CD14-positive monocyte (primary cell): ENCODE measurements at regions not wholly inside any gene's neighbourhood (a gene's known extent, or its start where the extent isn't known, plus 50 kb on each side); places are given as distances from the start of the nearest gene placed in this dataset.

Experiments used
- DNase-seq, 3 donors: peaks; one replicate each; pipeline ENCODE4 v3.0.0-alpha.2; 2011 to 2022
- H2AFZ ChIP-seq: 2 replicates; pipeline ENCODE4 v1.6.0; 2012; ENCODE audit warnings: mild to moderate bottlenecking, low read depth, low read length, inconsistent platforms; ENCODE audit not compliant: insufficient read depth, poor library complexity, severe bottlenecking
- H3K27ac ChIP-seq, 2 donors: 1 replicate in 1 of 2; 2 replicates in 1 of 2; pipeline ENCODE4 v1.5.1; 2012 to 2013; ENCODE audit warnings: low read length in 2 of 2, control low read depth in 1 of 2, inconsistent platforms in 1 of 2, low read depth in 1 of 2, mild to moderate bottlenecking in 1 of 2
- H3K27me3 ChIP-seq, 2 donors: one replicate each; pipeline versions ENCODE4 v1.6.0 to v1.6.1; 2011 to 2013; ENCODE audit warnings: low read length in 2 of 2; ENCODE audit not compliant: control insufficient read depth in 2 of 2, insufficient read depth in 2 of 2
- H3K36me3 ChIP-seq, 2 donors: replicated peaks in 1 of 2; 1 replicate in 1 of 2; 2 replicates in 1 of 2; pipeline versions ENCODE4 v1.5.1 to v1.6.1; 2012 to 2013; ENCODE audit warnings: low read length in 2 of 2, control low read depth in 1 of 2, inconsistent platforms in 1 of 2, mild to moderate bottlenecking in 1 of 2; ENCODE audit not compliant: insufficient read depth in 2 of 2, control insufficient read depth in 1 of 2
- H3K4me1 ChIP-seq, 2 donors: 1 replicate in 1 of 2; 2 replicates in 1 of 2; pipeline versions ENCODE4 v1.5.1 to v1.6.1; 2012 to 2013; ENCODE audit warnings: low read length in 2 of 2, control low read depth in 1 of 2, inconsistent platforms in 1 of 2, mild to moderate bottlenecking in 1 of 2, moderate library complexity in 1 of 2; ENCODE audit not compliant: insufficient read depth in 2 of 2, control insufficient read depth in 1 of 2
- H3K4me2 ChIP-seq: replicated peaks from 2 replicates; pipeline ENCODE3; 2012; ENCODE audit warnings: low read length, moderate library complexity, mild to moderate bottlenecking; ENCODE audit not compliant: poor library complexity, severe bottlenecking; ENCODE audit errors: extremely low read depth
- H3K4me3 ChIP-seq, 3 experiments: fragments of 200-600 bp in 1 of 3; sonication (generic) in 1 of 3; replicated peaks in 1 of 3; 1 replicate in 2 of 3; 2 replicates in 1 of 3; pipeline ENCODE4 v1.5.1; 2011 to 2013; ENCODE audit warnings: low read length in 3 of 3, mild to moderate bottlenecking in 3 of 3, control low read depth in 2 of 3, low read depth in 2 of 3, inconsistent platforms in 1 of 3, moderate library complexity in 1 of 3
- H3K79me2 ChIP-seq: 2 replicates; pipeline ENCODE4 v1.6.0; 2012; ENCODE audit warnings: mild to moderate bottlenecking, control low read depth, inconsistent platforms, low read length, moderate library complexity; ENCODE audit not compliant: insufficient read depth
- H3K9ac ChIP-seq: 2 replicates; pipeline ENCODE4 v1.6.0; 2017; ENCODE audit warnings: low read length, mild to moderate bottlenecking; ENCODE audit not compliant: insufficient read depth, poor library complexity, severe bottlenecking
- H3K9me3 ChIP-seq, 2 donors: replicated peaks in 1 of 2; 1 replicate in 1 of 2; 2 replicates in 1 of 2; pipeline versions ENCODE4 v1.5.1 to v1.6.1; 2012 to 2013; ENCODE audit warnings: low read length in 2 of 2, control low read depth in 1 of 2; ENCODE audit not compliant: control insufficient read depth in 1 of 2, insufficient read depth in 1 of 2
- H4K20me1 ChIP-seq: 2 replicates; pipeline ENCODE4 v1.6.0; 2012; ENCODE audit warnings: mild to moderate bottlenecking, low read length, control low read depth, moderate library complexity; ENCODE audit not compliant: insufficient read depth
- H3K27ac Mint-ChIP-seq, 7 donors: one replicate each; pipeline ENCODE4 v1.8.0; 2020; ENCODE audit warnings: mild to moderate bottlenecking in 7 of 7, mixed read lengths in 7 of 7, moderate library complexity in 6 of 7, inconsistent platforms in 2 of 7
- H3K27me3 Mint-ChIP-seq, 3 donors: one replicate each; pipeline ENCODE4 v1.8.0; 2021 to 2022; ENCODE audit warnings: low read depth in 3 of 3, mild to moderate bottlenecking in 3 of 3, mixed read lengths in 3 of 3, moderate library complexity in 3 of 3, inconsistent platforms in 1 of 3
- H3K36me3 Mint-ChIP-seq, 2 donors: one replicate each; pipeline ENCODE4 v1.8.0; 2020; ENCODE audit warnings: mixed read lengths in 2 of 2, inconsistent platforms in 1 of 2, mild to moderate bottlenecking in 1 of 2
- H3K4me1 Mint-ChIP-seq: one replicate; pipeline ENCODE4 v1.8.0; 2020; ENCODE audit warnings: mild to moderate bottlenecking, mixed read lengths
- H3K4me3 Mint-ChIP-seq, 2 donors: one replicate each; pipeline ENCODE4 v1.8.0; 2020; ENCODE audit warnings: mild to moderate bottlenecking in 2 of 2, mixed read lengths in 2 of 2, moderate library complexity in 1 of 2
- H3K9me3 Mint-ChIP-seq, 7 donors: one replicate each; pipeline ENCODE4 v1.8.0; 2020 to 2022; ENCODE audit warnings: mixed read lengths in 7 of 7, mild to moderate bottlenecking in 6 of 7, moderate library complexity in 6 of 7, inconsistent platforms in 2 of 7
- WGBS: methylation state at CpG from one replicate; pipeline ENCODE4 v1.1.5; 2013; ENCODE audit warnings: missing lambda C conversion rate; ENCODE audit not compliant: insufficient coverage; 5-methylcytosine and 5-hydroxymethylcytosine counted together
- intact Hi-C, 2 donors: fragments of 100-400 bp; cut with micrococcal nuclease; formaldehyde crosslinking; loops; one replicate each; pipeline versions ENCODE4 v1.15.0 to v1.15.1; 2023
- TF ChIP-seq, protein P1 (sequence below): fragments of 200-600 bp; IDR thresholded peaks from one replicate; pipeline ENCODE4 v1.8.0; 2022; ENCODE audit warnings: antibody characterized with exemption, mild to moderate bottlenecking

- Histone ChIP-seq H3K9me3 (peaks cover 0 to 5% of the 10 kb centered on the region in 2 donors), H2AFZ (no peak overlapping the region), H3K4me1 (no peaks in the 10 kb centered on the region), H3K36me3 (no peaks in the 10 kb centered on the region), H3K4me3 (no peak overlapping the region), H3K27me3 (no peaks in the 10 kb centered on the region), H3K27ac (no peak overlapping the region), H3K79me2 (no peaks in the 10 kb centered on the region), H3K4me2 (no peak overlapping the region), H4K20me1 (no peaks in the 10 kb centered on the region), H3K9ac (no peak overlapping the region)
- H3K9me3 Mint-ChIP-seq: peaks cover 0 to 13% (median 6%) of the 10 kb centered on the region in 7 donors
- intact Hi-C loops: no loop called here
- no peak overlapping the region for H3K4me3 Mint-ChIP-seq
- no peaks in the 10 kb centered on the region for H3K36me3 Mint-ChIP-seq
- TF ChIP-seq, protein P1, sequence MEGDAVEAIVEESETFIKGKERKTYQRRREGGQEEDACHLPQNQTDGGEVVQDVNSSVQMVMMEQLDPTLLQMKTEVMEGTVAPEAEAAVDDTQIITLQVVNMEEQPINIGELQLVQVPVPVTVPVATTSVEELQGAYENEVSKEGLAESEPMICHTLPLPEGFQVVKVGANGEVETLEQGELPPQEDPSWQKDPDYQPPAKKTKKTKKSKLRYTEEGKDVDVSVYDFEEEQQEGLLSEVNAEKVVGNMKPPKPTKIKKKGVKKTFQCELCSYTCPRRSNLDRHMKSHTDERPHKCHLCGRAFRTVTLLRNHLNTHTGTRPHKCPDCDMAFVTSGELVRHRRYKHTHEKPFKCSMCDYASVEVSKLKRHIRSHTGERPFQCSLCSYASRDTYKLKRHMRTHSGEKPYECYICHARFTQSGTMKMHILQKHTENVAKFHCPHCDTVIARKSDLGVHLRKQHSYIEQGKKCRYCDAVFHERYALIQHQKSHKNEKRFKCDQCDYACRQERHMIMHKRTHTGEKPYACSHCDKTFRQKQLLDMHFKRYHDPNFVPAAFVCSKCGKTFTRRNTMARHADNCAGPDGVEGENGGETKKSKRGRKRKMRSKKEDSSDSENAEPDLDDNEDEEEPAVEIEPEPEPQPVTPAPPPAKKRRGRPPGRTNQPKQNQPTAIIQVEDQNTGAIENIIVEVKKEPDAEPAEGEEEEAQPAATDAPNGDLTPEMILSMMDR: no peak
- no peaks in the 10 kb centered on the region for H3K4me1 Mint-ChIP-seq
- 93% methylated on average over 17 of the region's 17 CpGs for WGBS
- H3K27ac Mint-ChIP-seq: no peak overlapping the region
- no peak for DNase-seq
- peaks cover 0 to 2% (median 2%) of the 10 kb centered on the region in 3 donors for H3K27me3 Mint-ChIP-seq
Measured at GRCh38 chr1:2877391-2877790, 75.9 kb upstream of the TTC34 start.

DNA sequence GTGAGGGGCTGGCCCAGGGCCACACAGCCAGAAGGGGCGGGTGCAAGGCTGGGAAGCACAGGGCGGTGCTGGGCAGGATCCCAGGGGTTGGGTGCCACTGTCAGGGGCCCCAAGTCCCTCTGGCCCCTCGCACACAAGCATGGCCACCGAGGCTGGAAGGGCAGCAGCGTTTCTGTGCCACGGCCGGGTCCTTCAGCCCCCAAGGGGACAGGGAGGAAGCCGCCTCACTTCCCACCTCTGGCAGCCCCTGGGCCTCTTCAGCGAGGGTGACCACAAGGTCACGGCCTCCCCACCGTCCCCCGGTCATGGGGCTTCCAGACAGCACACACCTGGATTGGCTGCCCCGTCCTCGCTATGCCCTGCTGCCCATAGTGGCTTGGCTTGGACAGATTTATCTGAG lies 77.1 kb upstream of the TTC34 start:
- Mint-ChIP-seq H3K4me1 (no peaks in the 10 kb centered on the region), H3K4me3 (no peak overlapping the region), H3K27ac (no peak overlapping the region), H3K27me3 (peaks cover 0 to 2% (median 2%) of the 10 kb centered on the region in 3 donors), H3K9me3 (peaks cover 0 to 3% (median 2%) of the 10 kb centered on the region in 7 donors), H3K36me3 (no peaks in the 10 kb centered on the region)
- H3K4me1 ChIP-seq: no peaks in the 10 kb centered on the region
- H2AFZ ChIP-seq: no peak overlapping the region
- H3K27ac ChIP-seq: no peak overlapping the region
- H4K20me1 ChIP-seq: no peaks in the 10 kb centered on the region
- DNase-seq: no peak
- no peaks in the 10 kb centered on the region for H3K36me3 ChIP-seq
- H3K4me2 ChIP-seq: no peak overlapping the region
- WGBS: 79% methylated on average over 13 of the region's 14 CpGs
- H3K9ac ChIP-seq: no peak overlapping the region
- TF ChIP-seq, protein P1: no peak
- intact Hi-C loops: no loop called here
- H3K79me2 ChIP-seq: no peaks in the 10 kb centered on the region
- no peaks in the 10 kb centered on the region for H3K9me3 ChIP-seq
- H3K4me3 ChIP-seq: no peak overlapping the region
- no peaks in the 10 kb centered on the region for H3K27me3 ChIP-seq
